ENCODE measurements at regions not wholly inside any gene's neighbourhood (a gene's known extent, or its start where the extent isn't known, plus 50 kb on each side); places are given as distances from the start of the nearest gene placed in this dataset.

DNA sequence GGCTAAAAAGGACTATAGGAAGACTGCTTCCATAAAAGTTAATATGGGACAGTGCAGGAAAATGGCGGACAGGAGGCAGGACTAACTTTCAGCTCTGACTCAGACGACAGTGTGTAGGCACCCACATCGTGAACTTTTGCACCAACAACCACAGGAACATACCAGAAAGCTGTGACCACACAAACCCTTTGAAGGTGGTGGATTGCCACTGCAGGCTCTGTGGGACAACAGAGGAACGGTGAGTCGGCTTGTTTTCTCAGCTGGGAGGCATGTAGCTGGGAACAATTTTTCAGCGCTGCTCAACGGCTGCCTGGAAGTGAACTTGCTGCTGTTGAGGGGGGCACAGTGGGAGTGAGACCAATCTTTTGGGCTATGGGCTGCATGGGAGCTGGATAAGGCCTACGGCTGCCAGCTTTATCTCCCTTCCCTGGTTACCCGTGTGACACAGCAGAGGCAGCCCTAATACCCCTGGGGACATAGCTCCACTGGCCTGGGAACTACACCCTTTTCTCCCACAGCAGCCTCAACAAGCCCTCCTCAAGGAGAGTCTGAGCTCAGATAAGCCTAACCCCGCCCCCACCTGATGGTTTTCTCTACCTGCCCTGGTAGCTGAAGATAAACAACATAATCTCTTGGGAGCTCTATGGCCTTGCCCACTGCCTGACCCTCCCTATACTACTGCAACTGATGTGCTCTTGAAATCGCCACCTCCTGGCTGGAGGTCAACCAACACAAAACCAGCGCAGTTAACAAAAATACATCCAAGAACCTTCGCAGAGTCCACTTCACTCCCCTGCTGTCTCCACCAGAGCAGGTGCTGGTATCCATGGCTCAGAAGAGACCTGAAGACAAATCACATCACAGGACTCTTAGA, 1537.0 kb downstream of the C4orf33 start:
- no CpG with 5 or more reads among the region's 13 CpGs for WGBS (ENCODE audit: extremely low coverage, insufficient coverage, low lambda C conversion rate)
- Histone ChIP-seq H3K56ac (ENCODE audit: low read length) (no peak overlapping the region), H3K4me1 (ENCODE audit: control insufficient read depth, low read depth, low read length) (no peaks in the 10 kb centered on the region), H2AK5ac (ENCODE audit: low read length) (no peak overlapping the region), H3K4me2 (ENCODE audit: low read length) (no peak overlapping the region), H2BK120ac (ENCODE audit: low read depth, low read length) (no peak overlapping the region), H3K79me2 (ENCODE audit: control insufficient read depth, insufficient read depth, low read length) (no peaks in the 10 kb centered on the region), H2BK15ac (replicated peaks; ENCODE audit: low read depth) (no peak overlapping the region), H4K8ac (ENCODE audit: low read depth, low read length) (no peak overlapping the region), H3K9ac (ENCODE audit: low read length) (no peak overlapping the region), H3K4me3 (ENCODE audit: low read length) (no peak overlapping the region), H3K36me3 (ENCODE audit: control insufficient read depth, insufficient read depth, low read length) (no peaks in the 10 kb centered on the region), H3K4ac (ENCODE audit: low read depth, low read length) (no peak overlapping the region), H3K27ac (ENCODE audit: low read depth, low read length) (no peak overlapping the region), H3K79me1 (ENCODE audit: low read length) (no peaks in the 10 kb centered on the region), H3K18ac (ENCODE audit: low read length) (no peak overlapping the region), H3K27me3 (ENCODE audit: insufficient read depth, low read length, poor library complexity) (no peaks in the 10 kb centered on the region), H3K23ac (ENCODE audit: low read length) (no peak overlapping the region), H2BK5ac (ENCODE audit: low read length) (no peak overlapping the region), H4K5ac (ENCODE audit: low read length) (no peak overlapping the region)
- DNase-seq: peak; percentile 18

DNA sequence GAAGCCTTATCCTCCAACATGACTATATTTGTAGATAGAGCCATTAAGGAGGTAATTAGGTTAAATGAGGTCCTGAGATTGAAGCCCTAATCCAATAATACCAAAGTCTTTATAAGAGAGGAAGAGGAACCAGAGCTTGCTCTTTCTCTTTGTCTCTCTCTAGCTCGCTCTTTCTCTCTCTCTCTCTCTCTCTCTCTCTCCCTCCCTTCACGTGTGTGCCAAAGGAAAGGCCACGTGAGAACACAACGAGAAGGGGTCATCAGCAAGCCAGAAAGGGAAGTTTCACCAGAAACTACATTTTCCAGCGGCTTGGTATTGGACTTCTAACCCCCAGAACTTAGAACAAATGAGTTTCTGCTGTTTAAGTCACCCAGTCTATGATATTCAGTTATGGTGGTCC, 1540.5 kb downstream of the C4orf33 start:
- H3K79me2 ChIP-seq (ENCODE audit: control insufficient read depth, insufficient read depth, low read length): no peaks in the 10 kb centered on the region

DNA sequence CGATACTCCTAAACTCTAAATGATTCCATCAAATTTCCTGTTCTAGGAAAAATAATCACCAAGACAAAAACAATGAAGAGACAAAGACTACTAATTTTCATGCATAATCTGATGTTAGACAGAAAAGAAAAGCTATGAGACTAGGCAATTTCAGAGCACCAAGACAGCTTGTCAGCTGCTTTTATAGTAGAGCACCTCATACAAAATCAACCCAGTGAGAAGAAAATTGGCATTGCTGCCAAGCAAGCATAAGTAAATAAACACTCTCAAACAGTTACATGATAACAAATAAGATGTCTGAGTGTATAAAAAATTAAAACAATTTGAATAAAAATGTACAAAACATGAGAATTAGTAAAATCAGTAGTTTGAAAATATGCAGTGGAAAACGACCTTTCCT, 1544.6 kb downstream of the C4orf33 start:
- H4K5ac ChIP-seq (ENCODE audit: low read length): no peak overlapping the region
- H3K79me1 ChIP-seq (ENCODE audit: low read length): no peaks in the 10 kb centered on the region
- H2AK5ac ChIP-seq (ENCODE audit: low read length): no peak overlapping the region
- no peaks in the 10 kb centered on the region for H3K79me2 ChIP-seq (ENCODE audit: control insufficient read depth, insufficient read depth, low read length)
- H3K4me3 ChIP-seq (ENCODE audit: low read length): no peak overlapping the region
- H2BK15ac ChIP-seq (replicated peaks; ENCODE audit: low read depth): no peak overlapping the region
- no peak overlapping the region for H3K4me2 ChIP-seq (ENCODE audit: low read length)
- WGBS (ENCODE audit: extremely low coverage, insufficient coverage, low lambda C conversion rate): no CpG with 5 or more reads among the region's 2 CpGs
- H3K27me3 ChIP-seq (ENCODE audit: insufficient read depth, low read length, poor library complexity): no peaks in the 10 kb centered on the region
- H2BK5ac ChIP-seq (ENCODE audit: low read length): no peak overlapping the region
- no peak overlapping the region for H3K4ac ChIP-seq (ENCODE audit: low read depth, low read length)
- no peak overlapping the region for H3K23ac ChIP-seq (ENCODE audit: low read length)
- H2BK120ac ChIP-seq (ENCODE audit: low read depth, low read length): no peak overlapping the region
- no peaks in the 10 kb centered on the region for H3K36me3 ChIP-seq (ENCODE audit: control insufficient read depth, insufficient read depth, low read length)
- H3K9ac ChIP-seq (ENCODE audit: low read length): no peak overlapping the region
- H3K18ac ChIP-seq (ENCODE audit: low read length): no peak overlapping the region
- no peak overlapping the region for H3K56ac ChIP-seq (ENCODE audit: low read length)
- DNase-seq: no peak
- H3K27ac ChIP-seq (ENCODE audit: low read depth, low read length): no peak overlapping the region
- H4K8ac ChIP-seq (ENCODE audit: low read depth, low read length): no peak overlapping the region
- no peaks in the 10 kb centered on the region for H3K4me1 ChIP-seq (ENCODE audit: control insufficient read depth, low read depth, low read length)

More for the DNA sequence above, 1540.5 kb downstream of the C4orf33 start:
- DNase-seq: peak; percentile 14
- H2BK120ac ChIP-seq (ENCODE audit: low read depth, low read length): no peak overlapping the region
- no peak overlapping the region for H3K4me2 ChIP-seq (ENCODE audit: low read length)
- H3K27me3 ChIP-seq (ENCODE audit: insufficient read depth, low read length, poor library complexity): no peaks in the 10 kb centered on the region
- H3K79me1 ChIP-seq (ENCODE audit: low read length): no peaks in the 10 kb centered on the region
- H2AK5ac ChIP-seq (ENCODE audit: low read length): no peak overlapping the region
- no peak overlapping the region for H3K4me3 ChIP-seq (ENCODE audit: low read length)
- H2BK15ac ChIP-seq (replicated peaks; ENCODE audit: low read depth): no peak overlapping the region
- no peak overlapping the region for H4K5ac ChIP-seq (ENCODE audit: low read length)
- no peak overlapping the region for H3K23ac ChIP-seq (ENCODE audit: low read length)
- no peak overlapping the region for H2BK5ac ChIP-seq (ENCODE audit: low read length)
- H3K36me3 ChIP-seq (ENCODE audit: control insufficient read depth, insufficient read depth, low read length): no peaks in the 10 kb centered on the region
- H3K4me1 ChIP-seq (ENCODE audit: control insufficient read depth, low read depth, low read length): no peaks in the 10 kb centered on the region
- H3K18ac ChIP-seq (ENCODE audit: low read length): no peak overlapping the region
- no peak overlapping the region for H3K9ac ChIP-seq (ENCODE audit: low read length)
- no peak overlapping the region for H3K27ac ChIP-seq (ENCODE audit: low read depth, low read length)
- no peak overlapping the region for H3K56ac ChIP-seq (ENCODE audit: low read length)
- no peak overlapping the region for H3K4ac ChIP-seq (ENCODE audit: low read depth, low read length)
- no CpG with 5 or more reads among the region's 5 CpGs for WGBS (ENCODE audit: extremely low coverage, insufficient coverage, low lambda C conversion rate)
- H4K8ac ChIP-seq (ENCODE audit: low read depth, low read length): no peak overlapping the region

DNA sequence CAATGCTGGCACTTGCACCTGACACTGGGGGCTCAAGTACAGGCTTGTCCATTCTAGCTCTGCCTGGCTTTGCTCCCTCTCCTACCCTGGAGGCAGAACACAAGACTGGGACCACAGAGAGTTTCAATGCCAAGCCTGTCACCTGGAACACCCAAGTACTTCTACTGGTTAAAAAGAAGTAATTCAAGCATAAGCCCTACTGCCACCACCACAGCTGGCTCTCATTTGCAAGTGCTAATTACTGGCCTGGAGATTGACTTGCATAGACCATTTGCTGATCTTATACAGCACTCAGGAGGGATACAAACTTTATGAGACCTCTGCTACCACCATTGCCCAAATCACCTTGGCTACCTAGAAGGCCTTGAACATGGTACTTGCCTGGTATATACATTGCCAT, 1550.9 kb downstream of the C4orf33 start:
- H2AK5ac ChIP-seq (ENCODE audit: low read length): no peak overlapping the region
- no peak overlapping the region for H3K27ac ChIP-seq (ENCODE audit: low read depth, low read length)
- H3K4me3 ChIP-seq (ENCODE audit: low read length): no peak overlapping the region
- no peaks in the 10 kb centered on the region for H3K27me3 ChIP-seq (ENCODE audit: insufficient read depth, low read length, poor library complexity)
- no peaks in the 10 kb centered on the region for H3K79me2 ChIP-seq (ENCODE audit: control insufficient read depth, insufficient read depth, low read length)
- no peak overlapping the region for H2BK120ac ChIP-seq (ENCODE audit: low read depth, low read length)
- H3K4me2 ChIP-seq (ENCODE audit: low read length): no peak overlapping the region
- no peak overlapping the region for H4K5ac ChIP-seq (ENCODE audit: low read length)
- peaks cover 7% of the 10 kb centered on the region for H3K4me1 ChIP-seq (ENCODE audit: control insufficient read depth, low read depth, low read length)
- no peak overlapping the region for H3K23ac ChIP-seq (ENCODE audit: low read length)
- H2BK5ac ChIP-seq (ENCODE audit: low read length): no peak overlapping the region
- no peak overlapping the region for H2BK15ac ChIP-seq (replicated peaks; ENCODE audit: low read depth)
- peak; percentile 79 for DNase-seq
- H3K18ac ChIP-seq (ENCODE audit: low read length): no peak overlapping the region
- H4K8ac ChIP-seq (ENCODE audit: low read depth, low read length): no peak overlapping the region
- H3K36me3 ChIP-seq (ENCODE audit: control insufficient read depth, insufficient read depth, low read length): no peaks in the 10 kb centered on the region
- peak overlapping the region; percentile 20 for H3K56ac ChIP-seq (ENCODE audit: low read length)
- no peaks in the 10 kb centered on the region for H3K79me1 ChIP-seq (ENCODE audit: low read length)
- H3K9ac ChIP-seq (ENCODE audit: low read length): no peak overlapping the region
- H3K4ac ChIP-seq (ENCODE audit: low read depth, low read length): no peak overlapping the region

DNA sequence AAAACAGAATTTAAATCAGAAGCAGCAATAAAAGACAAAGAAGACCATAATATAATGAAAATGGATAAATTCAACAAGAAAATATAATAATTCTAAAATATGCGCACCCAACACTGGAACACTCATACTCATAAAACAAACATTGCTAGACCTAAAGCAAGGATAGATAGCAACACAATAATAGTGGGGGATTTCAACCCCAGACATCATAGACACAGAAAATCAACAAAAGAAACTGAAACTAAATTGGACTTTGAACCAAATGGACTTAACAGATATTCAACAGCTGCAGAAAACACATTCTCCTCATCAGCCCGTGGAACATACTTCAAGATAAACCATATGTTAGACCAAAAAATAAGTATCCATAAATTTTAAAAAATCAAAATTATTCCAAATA, 1552.6 kb downstream of the C4orf33 start:
- no peak overlapping the region for H3K23ac ChIP-seq (ENCODE audit: low read length)
- no peak overlapping the region for H2BK5ac ChIP-seq (ENCODE audit: low read length)
- no peaks in the 10 kb centered on the region for H3K79me2 ChIP-seq (ENCODE audit: control insufficient read depth, insufficient read depth, low read length)
- DNase-seq: no peak
- H2BK120ac ChIP-seq (ENCODE audit: low read depth, low read length): no peak overlapping the region
- no peak overlapping the region for H3K56ac ChIP-seq (ENCODE audit: low read length)
- H3K27me3 ChIP-seq (ENCODE audit: insufficient read depth, low read length, poor library complexity): no peaks in the 10 kb centered on the region
- no peak overlapping the region for H2BK15ac ChIP-seq (replicated peaks; ENCODE audit: low read depth)
- H4K5ac ChIP-seq (ENCODE audit: low read length): no peak overlapping the region
- H3K4me2 ChIP-seq (ENCODE audit: low read length): no peak overlapping the region
- H3K4me1 ChIP-seq (ENCODE audit: control insufficient read depth, low read depth, low read length): peaks cover 7% of the 10 kb centered on the region
- H3K4ac ChIP-seq (ENCODE audit: low read depth, low read length): no peak overlapping the region
- H3K79me1 ChIP-seq (ENCODE audit: low read length): no peaks in the 10 kb centered on the region
- H3K27ac ChIP-seq (ENCODE audit: low read depth, low read length): no peak overlapping the region
- WGBS (ENCODE audit: extremely low coverage, insufficient coverage, low lambda C conversion rate): no CpG with 5 or more reads among the region's 2 CpGs
- no peak overlapping the region for H4K8ac ChIP-seq (ENCODE audit: low read depth, low read length)
- H3K18ac ChIP-seq (ENCODE audit: low read length): no peak overlapping the region
- no peak overlapping the region for H2AK5ac ChIP-seq (ENCODE audit: low read length)
- H3K36me3 ChIP-seq (ENCODE audit: control insufficient read depth, insufficient read depth, low read length): no peaks in the 10 kb centered on the region
- H3K9ac ChIP-seq (ENCODE audit: low read length): no peak overlapping the region
- H3K4me3 ChIP-seq (ENCODE audit: low read length): no peak overlapping the region

DNA sequence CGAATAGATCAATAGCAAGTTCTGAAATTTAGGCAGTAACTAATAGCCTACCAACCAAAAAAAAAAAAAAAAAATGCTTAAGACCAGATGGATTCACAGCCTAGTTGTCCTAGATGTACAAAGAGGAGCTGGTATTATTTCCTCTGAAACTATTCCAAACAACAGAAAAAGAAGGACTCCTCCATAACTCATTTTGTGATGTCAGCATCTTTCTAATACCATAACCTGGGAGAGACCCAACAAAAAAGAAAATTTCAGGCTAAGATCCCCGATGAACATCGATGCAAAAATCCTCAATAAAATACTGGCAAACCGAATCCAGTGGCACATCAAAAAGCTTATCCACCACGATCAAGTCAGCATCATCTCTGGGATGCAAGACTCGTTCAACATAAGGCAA, 1557.9 kb downstream of the C4orf33 start:
- Histone ChIP-seq H2BK15ac (replicated peaks; ENCODE audit: low read depth) (no peak overlapping the region), H3K9ac (ENCODE audit: low read length) (no peak overlapping the region), H3K79me2 (ENCODE audit: control insufficient read depth, insufficient read depth, low read length) (no peaks in the 10 kb centered on the region), H2BK5ac (ENCODE audit: low read length) (no peak overlapping the region), H3K4me1 (ENCODE audit: control insufficient read depth, low read depth, low read length) (no peaks in the 10 kb centered on the region), H3K18ac (ENCODE audit: low read length) (no peak overlapping the region), H3K27ac (ENCODE audit: low read depth, low read length) (no peak overlapping the region), H4K5ac (ENCODE audit: low read length) (no peak overlapping the region), H3K4ac (ENCODE audit: low read depth, low read length) (no peak overlapping the region), H2BK120ac (ENCODE audit: low read depth, low read length) (no peak overlapping the region), H3K56ac (ENCODE audit: low read length) (no peak overlapping the region), H3K4me3 (ENCODE audit: low read length) (no peak overlapping the region), H3K79me1 (ENCODE audit: low read length) (no peaks in the 10 kb centered on the region), H3K36me3 (ENCODE audit: control insufficient read depth, insufficient read depth, low read length) (no peaks in the 10 kb centered on the region), H4K8ac (ENCODE audit: low read depth, low read length) (no peak overlapping the region), H3K27me3 (ENCODE audit: insufficient read depth, low read length, poor library complexity) (no peaks in the 10 kb centered on the region), H3K4me2 (ENCODE audit: low read length) (no peak overlapping the region), H3K23ac (ENCODE audit: low read length) (no peak overlapping the region), H2AK5ac (ENCODE audit: low read length) (no peak overlapping the region)
- WGBS (ENCODE audit: extremely low coverage, insufficient coverage, low lambda C conversion rate): no CpG with 5 or more reads among the region's 6 CpGs
- no peak for DNase-seq
